B cell (primary cell): ENCODE measurements at regions not wholly inside any gene's neighbourhood (a gene's known extent, or its start where the extent isn't known, plus 50 kb on each side); places are given as distances from the start of the nearest gene placed in this dataset.

Experiments used
- ATAC-seq: fragments of 200-7000 bp; cut with Tn5 transposase; one replicate; pipeline ENCODE4 v1.10.0; 2021; ENCODE audit warnings: low read depth, mild to moderate bottlenecking, moderate number of reproducible peaks, moderate library complexity
- CTCF ChIA-PET: fragments of 350-600 bp; sonication (Branson Sonifier 250); formaldehyde crosslinking; loops from one replicate; lab custom pipeline; 2021; ENCODE audit warnings: antibody characterized with exemption, inconsistent platforms; lab: Charles Lee
- POLR2A ChIA-PET: fragments of 350-600 bp; sonication (Branson Sonifier 250); formaldehyde crosslinking; loops from one replicate; lab custom pipeline; 2021; ENCODE audit warnings: antibody characterized with exemption; lab: Charles Lee
- DNase-seq: peaks from one replicate; pipeline ENCODE4 v3.0.0; 2013
- H2AFZ ChIP-seq: 2 replicates; pipeline ENCODE4 v1.6.1; 2012; ENCODE audit warnings: mild to moderate bottlenecking, low read depth, low read length; ENCODE audit not compliant: insufficient read depth, poor library complexity, severe bottlenecking
- H3K27ac ChIP-seq, 2 donors: 1 replicate in 1 of 2; 2 replicates in 1 of 2; pipeline ENCODE4 v1.5.1; 2012 to 2013; ENCODE audit warnings: low read length in 2 of 2, mild to moderate bottlenecking in 2 of 2, moderate library complexity in 1 of 2
- H3K27me3 ChIP-seq, 4 experiments: fragments of 200-600 bp in 1 of 4; sonication (generic) in 1 of 4; replicated peaks in 1 of 4; 1 replicate in 2 of 4; 2 replicates in 2 of 4; pipeline versions ENCODE4 v1.6.1 to v1.7.0; 2013 to 2016; ENCODE audit warnings: low read length in 3 of 4, mild to moderate bottlenecking in 2 of 4, mixed read lengths in 1 of 4, moderate library complexity in 1 of 4; ENCODE audit not compliant: insufficient read depth in 4 of 4, control insufficient read depth in 3 of 4; ENCODE audit errors: control extremely low read depth in 1 of 4
- H3K36me3 ChIP-seq, 2 experiments: replicated peaks in 1 of 2; 1 replicate in 1 of 2; 2 replicates in 1 of 2; pipeline versions ENCODE4 v1.6.1 to v1.7.1; 2013; ENCODE audit warnings: low read length in 1 of 2; ENCODE audit not compliant: insufficient read depth in 2 of 2, control insufficient read depth in 1 of 2; ENCODE audit errors: control extremely low read depth in 1 of 2, extremely low read depth in 1 of 2
- H3K4me1 ChIP-seq, 2 donors: fragments of 200-600 bp in 1 of 2; sonication (generic) in 1 of 2; 1 replicate in 1 of 2; 2 replicates in 1 of 2; pipeline versions ENCODE4 v1.5.1 to v1.6.1; 2013 to 2017; ENCODE audit warnings: low read length in 2 of 2; ENCODE audit not compliant: control insufficient read depth in 2 of 2, insufficient read depth in 2 of 2
- H3K4me2 ChIP-seq: replicated peaks from 2 replicates; pipeline ENCODE3; 2012; ENCODE audit warnings: mild to moderate bottlenecking, low read depth, low read length; ENCODE audit not compliant: poor library complexity, severe bottlenecking
- H3K4me3 ChIP-seq, 5 experiments: fragments of 200-600 bp in 1 of 5; sonication (generic) in 1 of 5; 1 replicate in 3 of 5; 2 replicates in 2 of 5; pipeline versions ENCODE4 v1.5.1 to v1.7.0; 2011 to 2016; ENCODE audit warnings: low read length in 4 of 5, mild to moderate bottlenecking in 4 of 5, low read depth in 2 of 5, control low read depth in 1 of 5, moderate library complexity in 1 of 5; ENCODE audit not compliant: insufficient read depth in 1 of 5; ENCODE audit errors: control extremely low read depth in 1 of 5, extremely low read depth in 1 of 5
- H3K79me2 ChIP-seq: fragments of 200-600 bp; sonication (generic); one replicate; pipeline ENCODE4 v1.6.0; 2016; ENCODE audit warnings: low read length; ENCODE audit not compliant: control insufficient read depth, insufficient read depth
- H3K9ac ChIP-seq: fragments of 200-600 bp; sonication (generic); 2 replicates; pipeline ENCODE4 v1.6.1; 2017; ENCODE audit warnings: mild to moderate bottlenecking, low read length, moderate library complexity
- H3K9me3 ChIP-seq, 3 donors: one replicate each; pipeline versions ENCODE4 v1.6.1 to v1.7.1; 2013; ENCODE audit warnings: low read length in 2 of 3; ENCODE audit not compliant: control insufficient read depth in 2 of 3, insufficient read depth in 1 of 3; ENCODE audit errors: control extremely low read depth in 1 of 3
- H4K20me1 ChIP-seq: 2 replicates; pipeline ENCODE4 v1.6.0; 2012; ENCODE audit warnings: mild to moderate bottlenecking, low read length; ENCODE audit not compliant: insufficient read depth, control insufficient read depth, poor library complexity, severe bottlenecking
- H3K27ac Mint-ChIP-seq: one replicate; pipeline ENCODE4 v1.8.0; 2021; ENCODE audit warnings: mixed read lengths
- H3K27me3 Mint-ChIP-seq: one replicate; pipeline ENCODE4 v1.8.0; 2021; ENCODE audit warnings: mixed read lengths
- H3K4me1 Mint-ChIP-seq: one replicate; pipeline ENCODE4 v1.8.0; 2021; ENCODE audit warnings: mixed read lengths
- H3K4me3 Mint-ChIP-seq: one replicate; pipeline ENCODE4 v1.8.0; 2021; ENCODE audit warnings: mixed read lengths
- H3K9me3 Mint-ChIP-seq: one replicate; pipeline ENCODE4 v1.8.0; 2022; ENCODE audit warnings: mixed read lengths; ENCODE audit not compliant: insufficient read depth
- EZH2 ChIP-seq: IDR thresholded peaks from 2 replicates; pipeline ENCODE4 v1.6.1; 2012; ENCODE audit warnings: borderline replicate concordance, low read depth, mild to moderate bottlenecking, moderate library complexity, low read length; ENCODE audit not compliant: insufficient read depth, poor library complexity, severe bottlenecking
- WGBS: methylation state at CpG from one replicate; pipeline ENCODE4 v1.1.5; 2013; ENCODE audit warnings: missing lambda C conversion rate; ENCODE audit not compliant: insufficient coverage; 5-methylcytosine and 5-hydroxymethylcytosine counted together
- intact Hi-C: fragments of 100-400 bp; cut with micrococcal nuclease; formaldehyde crosslinking; loops from one replicate; pipeline ENCODE4 v1.10.0; 2022
- TF ChIP-seq, protein P1 (sequence below): fragments of 200-600 bp; IDR thresholded peaks from one replicate; pipeline ENCODE4 v1.8.0; 2022; ENCODE audit warnings: antibody characterized with exemption, mild to moderate bottlenecking

GRCh38 chr1:96290801-96291200 lies 430.8 kb upstream of the PTBP2 start:
- Histone ChIP-seq H3K9me3 (peaks cover 0 to 15% (median 5%) of the 10 kb centered on the region in 3 donors), H3K4me2 (no peak overlapping the region), H3K36me3 (no peaks in the 10 kb centered on the region), H2AFZ (no peak overlapping the region), H3K27me3 (no peaks in the 10 kb centered on the region), H3K4me3 (no peak overlapping the region), H3K27ac (no peak overlapping the region), H3K4me1 (no peaks in the 10 kb centered on the region), H4K20me1 (no peaks in the 10 kb centered on the region), H3K79me2 (no peaks in the 10 kb centered on the region), H3K9ac (no peak overlapping the region)
- H3K27ac Mint-ChIP-seq, result no peak overlapping the region
- TF ChIP-seq, protein P1, sequence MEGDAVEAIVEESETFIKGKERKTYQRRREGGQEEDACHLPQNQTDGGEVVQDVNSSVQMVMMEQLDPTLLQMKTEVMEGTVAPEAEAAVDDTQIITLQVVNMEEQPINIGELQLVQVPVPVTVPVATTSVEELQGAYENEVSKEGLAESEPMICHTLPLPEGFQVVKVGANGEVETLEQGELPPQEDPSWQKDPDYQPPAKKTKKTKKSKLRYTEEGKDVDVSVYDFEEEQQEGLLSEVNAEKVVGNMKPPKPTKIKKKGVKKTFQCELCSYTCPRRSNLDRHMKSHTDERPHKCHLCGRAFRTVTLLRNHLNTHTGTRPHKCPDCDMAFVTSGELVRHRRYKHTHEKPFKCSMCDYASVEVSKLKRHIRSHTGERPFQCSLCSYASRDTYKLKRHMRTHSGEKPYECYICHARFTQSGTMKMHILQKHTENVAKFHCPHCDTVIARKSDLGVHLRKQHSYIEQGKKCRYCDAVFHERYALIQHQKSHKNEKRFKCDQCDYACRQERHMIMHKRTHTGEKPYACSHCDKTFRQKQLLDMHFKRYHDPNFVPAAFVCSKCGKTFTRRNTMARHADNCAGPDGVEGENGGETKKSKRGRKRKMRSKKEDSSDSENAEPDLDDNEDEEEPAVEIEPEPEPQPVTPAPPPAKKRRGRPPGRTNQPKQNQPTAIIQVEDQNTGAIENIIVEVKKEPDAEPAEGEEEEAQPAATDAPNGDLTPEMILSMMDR, result no peak
- TF ChIP-seq EZH2, result no peak
- no peaks in the 10 kb centered on the region for H3K27me3 Mint-ChIP-seq
- POLR2A ChIA-PET, result no interaction called here
- intact Hi-C loops, result no loop called here
- CTCF ChIA-PET, result no interaction called here
- peaks cover 6% of the 10 kb centered on the region for H3K9me3 Mint-ChIP-seq
- no peak overlapping the region for H3K4me3 Mint-ChIP-seq
- ATAC-seq (no peak), DNase-seq (no peak)
- no peaks in the 10 kb centered on the region for H3K4me1 Mint-ChIP-seq

DNA sequence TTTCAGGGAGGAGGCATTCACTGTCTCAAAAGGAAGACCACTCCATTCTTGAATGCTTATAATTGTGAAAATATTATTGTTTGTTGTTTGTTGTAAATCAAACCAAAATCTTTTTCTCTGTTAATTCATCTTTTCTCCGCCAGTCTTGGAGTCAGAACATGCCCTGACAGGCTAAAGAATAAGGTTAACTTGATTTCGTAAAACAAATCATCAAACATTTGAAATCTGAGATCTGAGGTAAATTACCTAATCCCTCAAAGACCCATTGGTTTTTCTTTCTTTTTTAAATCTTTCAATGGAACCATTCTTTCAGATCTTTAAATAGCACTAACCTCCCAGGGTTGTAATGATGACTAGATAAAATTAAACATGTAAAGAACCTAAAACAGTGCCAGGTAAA lies 430.1 kb upstream of the PTBP2 start:
- H3K4me1 Mint-ChIP-seq, result no peaks in the 10 kb centered on the region
- Histone ChIP-seq H3K9me3 (peaks cover 0 to 15% (median 5%) of the 10 kb centered on the region in 3 donors), H3K4me3 (no peak overlapping the region), H4K20me1 (no peaks in the 10 kb centered on the region), H2AFZ (no peak overlapping the region), H3K4me2 (no peak overlapping the region), H3K27ac (no peak overlapping the region), H3K79me2 (no peaks in the 10 kb centered on the region), H3K4me1 (no peaks in the 10 kb centered on the region), H3K27me3 (no peaks in the 10 kb centered on the region), H3K36me3 (no peaks in the 10 kb centered on the region), H3K9ac (no peak overlapping the region)
- H3K4me3 Mint-ChIP-seq, result no peak overlapping the region
- intact Hi-C loops, result no loop called here
- no peak for ATAC-seq
- no peak for TF ChIP-seq EZH2
- TF ChIP-seq, protein P1, result no peak
- ChIA-PET CTCF (no interaction called here), POLR2A (no interaction called here)
- H3K9me3 Mint-ChIP-seq, result peaks cover 5% of the 10 kb centered on the region
- no peak overlapping the region for H3K27ac Mint-ChIP-seq
- DNase-seq, result no peak
- H3K27me3 Mint-ChIP-seq, result no peaks in the 10 kb centered on the region
- no CpG with 5 or more reads among the region's 2 CpGs for WGBS
